ACC112 (cell line): ENCODE measurements at regions not wholly inside any gene's neighbourhood (a gene's known extent, or its start where the extent isn't known, plus 50 kb on each side); places are given as distances from the start of the nearest gene placed in this dataset.

Experiments
- H2AFZ ChIP-seq: fragments of 200-600 bp; sonication (generic); one replicate; pipeline ENCODE4 v1.6.0; 2017; ENCODE audit warnings: antibody characterized with exemption, low read length; ENCODE audit not compliant: unreplicated experiment
- H3K27ac ChIP-seq: fragments of 200-600 bp; sonication (generic); 2 replicates; pipeline ENCODE4 v1.5.1; 2014; ENCODE audit warnings: low read depth, mild to moderate bottlenecking, antibody characterized with exemption, low read length, moderate library complexity
- H3K27me3 ChIP-seq: fragments of 200-600 bp; sonication (generic); 2 replicates; pipeline ENCODE4 v1.6.1; 2014; ENCODE audit warnings: mild to moderate bottlenecking, antibody characterized with exemption, low read length, moderate library complexity, mixed read lengths; ENCODE audit not compliant: insufficient read depth
- H3K36me3 ChIP-seq: fragments of 200-600 bp; sonication (generic); 2 replicates; pipeline ENCODE4 v1.6.1; 2016; ENCODE audit warnings: mild to moderate bottlenecking, antibody characterized with exemption, low read length, moderate library complexity, mixed read lengths; ENCODE audit not compliant: insufficient read depth
- H3K4me1 ChIP-seq: fragments of 200-600 bp; sonication (generic); one replicate; pipeline ENCODE4 v1.6.1; 2016; ENCODE audit warnings: low read length, mixed read lengths; ENCODE audit not compliant: insufficient read depth, unreplicated experiment, control insufficient read depth
- H3K4me3 ChIP-seq: fragments of 200-600 bp; sonication (generic); 2 replicates; pipeline ENCODE4 v1.5.1; 2014; ENCODE audit warnings: mild to moderate bottlenecking, low read depth, low read length
- H3K79me2 ChIP-seq: fragments of 200-600 bp; sonication (generic); one replicate; pipeline ENCODE4 v1.6.0; 2016; ENCODE audit warnings: low read length; ENCODE audit not compliant: control insufficient read depth, unreplicated experiment, insufficient read depth

DNA sequence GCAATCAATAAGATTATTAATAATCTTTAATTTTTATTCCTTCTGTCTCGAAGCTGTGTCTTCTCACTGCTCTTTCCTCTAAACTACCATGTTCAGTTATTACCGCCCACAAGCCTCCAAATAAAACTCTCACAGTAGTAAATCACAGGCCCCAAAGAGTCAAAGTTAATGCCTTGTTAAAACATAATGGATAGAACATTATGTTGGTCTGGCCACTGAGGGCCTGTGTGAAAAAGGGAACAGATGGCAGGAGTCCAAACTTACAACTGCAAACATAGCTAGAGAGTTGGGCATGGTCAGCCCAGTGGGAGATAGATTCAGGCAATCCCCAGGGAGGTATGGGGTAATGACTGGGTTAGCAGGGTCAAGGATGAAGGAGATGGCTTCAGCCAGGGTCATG is 84.6 kb upstream of the TNIP3 start:
- Histone ChIP-seq H3K27ac (no peak overlapping the region), H3K36me3 (no peaks in the 10 kb centered on the region), H3K79me2 (no peaks in the 10 kb centered on the region), H3K4me1 (no peaks in the 10 kb centered on the region), H3K27me3 (no peaks in the 10 kb centered on the region), H3K4me3 (no peak overlapping the region), H2AFZ (no peak overlapping the region)

DNA sequence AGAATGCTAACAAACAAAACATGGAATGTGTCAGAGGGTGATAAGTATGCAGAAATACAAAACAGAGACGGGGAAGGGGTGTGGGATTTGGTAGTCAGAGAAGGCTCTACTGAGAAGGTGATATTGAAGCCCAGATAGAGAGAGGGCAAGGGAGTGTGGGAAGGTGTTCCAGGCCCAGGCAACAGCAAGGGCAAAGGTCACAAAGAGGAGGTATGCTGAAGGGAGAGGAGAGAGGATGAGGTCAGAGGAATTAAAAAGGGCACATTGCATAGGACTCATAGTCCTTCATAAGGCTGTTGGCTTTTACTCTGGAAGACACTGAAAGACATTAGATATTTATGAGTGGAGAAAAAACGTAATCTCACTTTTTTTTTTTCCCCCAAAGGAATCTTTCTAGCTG is 82.6 kb upstream of the TNIP3 start:
- Histone ChIP-seq H2AFZ (no peak overlapping the region), H3K36me3 (no peaks in the 10 kb centered on the region), H3K27me3 (no peaks in the 10 kb centered on the region), H3K27ac (no peak overlapping the region), H3K79me2 (no peaks in the 10 kb centered on the region), H3K4me3 (no peak overlapping the region), H3K4me1 (no peaks in the 10 kb centered on the region)

DNA sequence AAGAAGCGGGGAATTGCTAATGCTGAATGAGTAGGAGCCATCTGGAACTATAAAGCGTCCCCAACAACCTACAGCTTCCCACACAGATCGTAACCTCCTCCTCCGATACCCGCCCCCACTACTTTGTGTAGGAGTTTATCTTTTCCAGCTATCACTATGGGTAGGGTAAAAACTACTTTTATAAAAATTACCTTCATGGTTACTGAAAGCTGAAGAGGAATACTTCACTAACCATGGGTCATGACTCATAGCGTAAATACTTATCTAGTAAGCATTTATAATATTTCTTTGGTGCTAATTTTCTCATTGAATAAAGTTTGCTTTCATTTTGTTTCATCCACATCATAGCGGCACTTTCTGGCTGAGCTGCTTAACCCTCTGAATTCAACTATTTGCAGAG is 79.4 kb upstream of the TNIP3 start:
- Histone ChIP-seq H3K27ac (no peak overlapping the region), H3K79me2 (no peaks in the 10 kb centered on the region), H3K4me1 (no peaks in the 10 kb centered on the region), H3K27me3 (no peaks in the 10 kb centered on the region), H3K4me3 (peak overlapping the region; percentile 45; the same call in 1 of the 2 replicates), H3K36me3 (no peaks in the 10 kb centered on the region), H2AFZ (peak overlapping the region; percentile 12)

DNA sequence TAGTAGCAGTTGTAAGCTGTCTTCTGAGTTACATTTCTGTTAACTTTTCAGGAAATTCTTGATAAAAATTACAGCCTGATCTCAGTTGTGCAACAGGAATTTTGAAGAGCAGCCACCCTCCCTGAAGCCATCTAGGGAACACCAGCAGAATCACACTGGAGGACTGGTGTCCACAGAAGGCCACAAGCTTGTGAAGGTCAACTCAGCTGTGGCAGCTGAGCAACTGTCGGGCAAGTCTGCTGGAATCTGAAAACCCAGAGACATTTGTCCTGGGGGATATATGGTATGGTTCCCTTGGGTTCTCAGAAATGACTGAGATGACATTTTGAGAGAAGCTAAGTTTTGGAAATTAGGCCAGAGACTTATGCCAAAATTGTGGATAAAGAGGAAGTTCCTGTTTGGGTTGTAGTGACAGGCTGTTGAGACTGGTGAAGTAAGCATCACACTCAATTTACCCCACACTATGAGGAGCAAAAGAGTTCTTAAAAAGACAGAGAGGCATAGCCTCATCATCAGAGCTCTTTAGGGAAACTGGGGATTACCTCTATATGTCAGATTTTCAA is 78.1 kb upstream of the TNIP3 start:
- Histone ChIP-seq H3K4me1 (no peaks in the 10 kb centered on the region), H2AFZ (no peak overlapping the region), H3K79me2 (no peaks in the 10 kb centered on the region), H3K27me3 (no peaks in the 10 kb centered on the region), H3K4me3 (no peak overlapping the region), H3K36me3 (no peaks in the 10 kb centered on the region), H3K27ac (no peak overlapping the region)

DNA sequence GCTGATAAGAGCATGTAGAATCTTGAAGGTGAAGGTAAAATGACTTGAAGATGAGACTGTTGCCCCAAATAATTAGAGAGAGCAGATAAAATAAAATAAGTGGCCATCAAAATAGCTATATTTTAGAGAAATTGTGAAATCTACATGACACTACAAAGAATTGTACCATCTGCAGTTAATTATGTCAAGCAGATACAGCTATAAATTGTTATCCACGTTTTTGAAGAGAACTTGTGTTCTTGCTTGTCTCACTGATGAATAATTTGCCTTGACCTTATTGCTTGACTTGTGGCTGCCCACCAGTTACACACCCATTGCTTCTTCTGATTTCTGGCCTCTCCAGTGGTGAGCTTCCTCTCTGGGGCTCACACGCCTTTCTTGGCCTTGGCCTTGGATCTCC is 75.8 kb upstream of the TNIP3 start:
- H3K4me3 ChIP-seq = no peak overlapping the region
- no peak overlapping the region for H2AFZ ChIP-seq
- no peaks in the 10 kb centered on the region for H3K36me3 ChIP-seq
- no peaks in the 10 kb centered on the region for H3K79me2 ChIP-seq
- no peaks in the 10 kb centered on the region for H3K4me1 ChIP-seq
- no peaks in the 10 kb centered on the region for H3K27me3 ChIP-seq
- no peak overlapping the region for H3K27ac ChIP-seq

DNA sequence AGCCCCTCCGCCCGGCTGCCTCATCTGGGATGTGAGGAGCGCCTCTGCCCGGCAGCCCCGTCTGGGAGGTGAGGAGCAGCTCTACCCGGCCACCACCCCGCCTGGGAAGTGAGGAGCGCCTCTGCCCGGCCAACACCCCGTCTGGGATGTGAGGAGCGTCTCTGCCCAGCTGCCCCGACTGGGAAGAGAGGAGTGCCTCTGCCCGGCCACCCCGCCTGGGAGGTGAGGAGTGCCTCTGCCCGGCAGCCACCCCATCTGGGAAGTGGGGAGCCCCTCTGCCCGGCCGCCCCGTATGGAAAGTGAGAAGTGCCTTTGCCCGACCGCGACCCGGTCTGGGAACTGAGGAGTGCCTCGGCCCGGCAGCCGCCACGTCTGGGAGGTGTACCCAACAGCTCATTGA is 74.3 kb upstream of the TNIP3 start:
- no peak overlapping the region for H3K27ac ChIP-seq
- no peaks in the 10 kb centered on the region for H3K27me3 ChIP-seq
- no peaks in the 10 kb centered on the region for H3K79me2 ChIP-seq
- H2AFZ ChIP-seq = no peak overlapping the region
- no peaks in the 10 kb centered on the region for H3K4me1 ChIP-seq
- no peak overlapping the region for H3K4me3 ChIP-seq
- H3K36me3 ChIP-seq = no peaks in the 10 kb centered on the region

DNA sequence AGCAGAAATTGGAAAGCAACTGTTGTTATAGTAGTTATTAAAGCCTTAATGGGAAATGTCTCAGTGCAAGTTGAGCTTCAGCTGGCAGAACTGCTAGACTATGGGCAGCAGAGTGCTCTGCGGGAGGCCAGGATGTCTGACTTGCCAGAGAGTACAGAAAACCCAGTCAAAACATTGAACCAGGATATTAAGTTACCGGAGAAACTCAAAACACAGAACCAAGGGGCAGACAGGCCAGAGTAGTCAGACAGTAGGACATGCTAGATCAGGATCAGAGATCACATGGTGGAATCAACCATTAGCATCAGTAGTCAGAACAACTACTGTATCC is 72.9 kb upstream of the TNIP3 start:
- Histone ChIP-seq H3K79me2 (no peaks in the 10 kb centered on the region), H3K27ac (no peak overlapping the region), H2AFZ (no peak overlapping the region), H3K27me3 (no peaks in the 10 kb centered on the region), H3K4me1 (no peaks in the 10 kb centered on the region), H3K36me3 (no peaks in the 10 kb centered on the region), H3K4me3 (no peak overlapping the region)

DNA sequence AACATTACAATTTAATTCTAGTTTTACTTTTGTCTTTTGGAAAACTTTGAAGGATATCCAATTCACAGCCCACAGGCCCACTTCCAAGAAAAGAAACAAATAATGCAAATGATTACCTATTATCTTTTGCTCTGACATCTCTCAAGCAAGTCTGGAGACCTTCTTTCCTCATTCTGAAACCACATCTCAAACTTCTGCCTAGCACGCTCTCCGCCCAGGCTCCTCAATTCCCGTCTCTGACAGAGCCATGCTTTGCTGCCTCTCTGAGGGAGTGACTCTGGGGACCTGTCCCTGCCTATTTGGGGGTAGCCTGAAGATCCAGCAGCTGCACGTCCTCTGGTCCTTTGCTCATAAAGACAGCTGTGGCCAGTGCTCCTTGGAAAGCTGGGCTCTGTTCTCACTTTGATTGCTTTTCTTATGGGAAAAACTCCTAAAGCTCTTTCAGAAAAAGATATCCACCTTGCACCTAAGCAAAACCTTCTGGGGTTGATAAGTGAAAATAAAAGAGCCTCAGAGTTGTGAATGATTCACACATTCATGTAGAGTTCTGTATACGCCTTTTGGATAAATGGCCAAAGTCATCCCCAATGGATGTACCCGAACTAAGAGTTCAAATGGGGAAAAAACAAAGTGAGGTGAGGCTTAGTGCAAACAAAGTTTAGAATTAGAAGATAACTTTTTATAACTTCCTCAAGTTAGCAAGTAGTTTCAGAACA is 72.4 kb upstream of the TNIP3 start:
- Histone ChIP-seq H3K36me3 (no peaks in the 10 kb centered on the region), H3K79me2 (no peaks in the 10 kb centered on the region), H3K27ac (no peak overlapping the region), H3K4me1 (no peaks in the 10 kb centered on the region), H3K27me3 (no peaks in the 10 kb centered on the region), H3K4me3 (no peak overlapping the region), H2AFZ (no peak overlapping the region)

DNA sequence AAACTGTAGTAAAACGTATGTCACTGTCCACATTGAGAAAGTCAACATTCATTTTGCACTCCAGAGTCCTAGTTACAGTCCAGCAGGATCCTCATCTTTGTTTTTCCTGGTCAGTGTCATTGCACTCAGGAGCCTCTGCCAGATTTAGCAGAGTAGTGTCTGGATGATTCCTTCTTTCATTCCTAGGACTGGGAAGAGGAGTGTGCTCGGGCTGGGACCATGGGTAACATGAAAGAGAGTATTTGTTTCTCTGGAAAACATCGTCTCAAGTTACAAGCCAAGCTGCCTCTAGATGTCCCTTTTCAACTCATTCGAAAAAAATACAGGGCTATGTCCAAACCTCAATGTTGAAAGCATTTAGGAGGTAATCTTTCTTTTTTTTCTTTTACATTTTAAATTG is 69.9 kb upstream of the TNIP3 start:
- Histone ChIP-seq H2AFZ (no peak overlapping the region), H3K27ac (no peak overlapping the region), H3K79me2 (no peaks in the 10 kb centered on the region), H3K36me3 (no peaks in the 10 kb centered on the region), H3K4me1 (no peaks in the 10 kb centered on the region), H3K4me3 (no peak overlapping the region), H3K27me3 (no peaks in the 10 kb centered on the region)

DNA sequence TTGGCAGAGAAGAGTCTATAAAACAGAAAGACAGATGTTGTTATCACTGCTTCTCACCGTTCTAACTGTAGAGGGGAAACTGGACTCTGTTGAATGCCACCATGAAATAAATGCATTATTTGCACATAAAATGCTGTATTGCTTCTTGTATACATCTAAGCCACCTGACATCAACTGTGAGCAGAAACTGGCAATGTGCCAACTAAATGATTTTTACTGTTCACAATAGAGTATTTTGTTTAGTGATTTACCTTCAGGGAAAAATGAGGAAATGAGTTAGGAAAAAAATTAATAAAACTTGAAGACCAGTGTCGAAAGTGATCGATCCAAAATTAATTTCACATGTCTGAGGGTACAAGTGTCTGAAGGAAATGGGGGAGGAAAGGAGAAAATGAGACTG is 65.9 kb upstream of the TNIP3 start:
- no peaks in the 10 kb centered on the region for H3K36me3 ChIP-seq
- no peaks in the 10 kb centered on the region for H3K27me3 ChIP-seq
- H3K4me3 ChIP-seq = no peak overlapping the region
- no peaks in the 10 kb centered on the region for H3K79me2 ChIP-seq
- H2AFZ ChIP-seq = no peak overlapping the region
- no peak overlapping the region for H3K27ac ChIP-seq
- H3K4me1 ChIP-seq = no peaks in the 10 kb centered on the region

DNA sequence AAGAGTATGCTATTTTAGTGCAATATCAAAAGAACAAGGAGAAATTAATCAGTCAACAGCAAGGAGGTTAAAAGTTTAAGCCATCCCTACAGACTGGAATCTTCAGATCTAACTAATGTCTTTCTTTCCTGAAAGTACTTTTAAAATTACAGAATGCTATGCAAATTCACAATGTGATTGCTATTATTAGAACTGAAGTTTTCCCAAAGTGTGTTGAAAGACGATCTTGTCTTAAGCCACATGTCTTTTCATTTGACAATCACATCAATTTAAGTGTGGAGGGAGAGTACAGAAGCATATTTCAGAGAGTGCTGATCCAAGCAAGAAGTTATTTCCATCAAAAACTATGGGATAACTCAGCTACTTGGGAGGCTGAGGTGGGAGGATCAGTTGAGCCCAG is 64.7 kb upstream of the TNIP3 start:
- no peak overlapping the region for H3K4me3 ChIP-seq
- no peaks in the 10 kb centered on the region for H3K27me3 ChIP-seq
- no peak overlapping the region for H3K27ac ChIP-seq
- H3K4me1 ChIP-seq = no peaks in the 10 kb centered on the region
- H2AFZ ChIP-seq = no peak overlapping the region
- H3K79me2 ChIP-seq = no peaks in the 10 kb centered on the region
- no peaks in the 10 kb centered on the region for H3K36me3 ChIP-seq
